ENCODE measurements at regions not wholly inside any gene's neighbourhood (a gene's known extent, or its start where the extent isn't known, plus 50 kb on each side); places are given as distances from the start of the nearest gene placed in this dataset.
A peak's percentile ranks its signal among the peaks of the same experiment; 100 is the strongest.

GRCh38 chr11:127345819-127346459, 345.4 kb upstream of the KIRREL3 start:
- DNase-seq = peak; percentile 19

- DNase-seq = no peak
These were observed 339.9 kb upstream of the KIRREL3 start for GRCh38 chr11:127340438-127340837.

- DNase-seq = no peak
These were observed 338.8 kb upstream of the KIRREL3 start for GRCh38 chr11:127339376-127339775.

- no peak for DNase-seq
These were observed 338.1 kb upstream of the KIRREL3 start for GRCh38 chr11:127338380-127339259.

- DNase-seq = no peak
These were observed 333.9 kb upstream of the KIRREL3 start for GRCh38 chr11:127334466-127334865.

GRCh38 chr11:127332896-127333295, 332.3 kb upstream of the KIRREL3 start:
- DNase-seq = no peak

GRCh38 chr11:127330044-127330443, 329.5 kb upstream of the KIRREL3 start:
- no peak for DNase-seq

- no peak for DNase-seq
These were observed 307.7 kb upstream of the KIRREL3 start for GRCh38 chr11:127308291-127308690.

GRCh38 chr11:127307700-127308099, 307.1 kb upstream of the KIRREL3 start:
- DNase-seq = no peak

- DNase-seq = no peak
These were observed 304.1 kb upstream of the KIRREL3 start for GRCh38 chr11:127304634-127305033.

- no peak for DNase-seq
These were observed 288.4 kb upstream of the KIRREL3 start for GRCh38 chr11:127288926-127289325.

GRCh38 chr11:127281534-127281933, 281.0 kb upstream of the KIRREL3 start:
- DNase-seq = no peak

GRCh38 chr11:127275774-127276173, 275.2 kb upstream of the KIRREL3 start:
- DNase-seq = no peak

GRCh38 chr11:127274328-127274676, 273.7 kb upstream of the KIRREL3 start:
- no peak for DNase-seq

- DNase-seq = no peak
These were observed 273.2 kb upstream of the KIRREL3 start for GRCh38 chr11:127273593-127274327.

- DNase-seq = no peak
These were observed 270.3 kb upstream of the KIRREL3 start for GRCh38 chr11:127270851-127271250.

GRCh38 chr11:127269911-127270310, 269.3 kb upstream of the KIRREL3 start:
- no peak for DNase-seq

- no peak for DNase-seq
These were observed 268.4 kb upstream of the KIRREL3 start for GRCh38 chr11:127268932-127269331.

- DNase-seq = no peak
These were observed 268.0 kb upstream of the KIRREL3 start for GRCh38 chr11:127268521-127268920.

- DNase-seq = no peak
These were observed 258.5 kb upstream of the KIRREL3 start for GRCh38 chr11:127259102-127259501.

GRCh38 chr11:127255209-127255608, 254.6 kb upstream of the KIRREL3 start:
- DNase-seq = no peak

- DNase-seq = no peak
These were observed 251.8 kb upstream of the KIRREL3 start for GRCh38 chr11:127252321-127252720.

GRCh38 chr11:127249576-127249975, 249.0 kb upstream of the KIRREL3 start:
- no peak for DNase-seq

- DNase-seq = no peak
These were observed 247.9 kb upstream of the KIRREL3 start for GRCh38 chr11:127248476-127248875.
